IPS-NIHi11 (cell line): ENCODE measurements at regions not wholly inside any gene's neighbourhood (a gene's known extent, or its start where the extent isn't known, plus 50 kb on each side); places are given as distances from the start of the nearest gene placed in this dataset.
"Not testable (repeated sequence)": the region's sequence is repeated elsewhere in the genome, so short reads cannot be mapped to it uniquely, and the experiment has no call there.

Experiments
- DNase-seq: peaks from one replicate; pipeline ENCODE4 v3.0.0; 2012; ENCODE audit warnings: mixed read lengths, low spot score

DNA sequence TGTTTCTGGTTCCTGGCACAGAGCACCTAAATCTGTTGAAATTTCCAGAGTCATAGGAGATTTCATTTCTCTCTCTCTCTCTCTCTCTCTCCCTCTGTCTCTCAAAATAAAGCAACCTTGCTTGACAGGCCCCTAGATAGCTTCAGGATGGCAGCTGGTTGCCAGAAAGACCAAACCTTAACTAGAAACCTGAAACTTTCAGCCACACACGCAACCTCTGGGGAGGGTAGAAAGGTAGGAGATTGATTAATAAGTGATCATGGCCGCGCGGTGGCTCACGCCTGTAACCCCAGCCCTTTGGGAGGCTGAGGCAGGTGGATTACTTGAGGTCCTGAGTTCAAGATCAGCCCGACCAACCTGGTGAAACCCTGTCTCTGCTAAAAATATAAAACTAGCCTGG is 1885.4 kb upstream of the CELF4 start:
- DNase-seq = no peak

- DNase-seq = no peak
Observed at GRCh38 chr18:39449566-39449965, 1884.0 kb upstream of the CELF4 start.

- no peak for DNase-seq
Observed at GRCh38 chr18:39448942-39449341, 1883.3 kb upstream of the CELF4 start.

DNA sequence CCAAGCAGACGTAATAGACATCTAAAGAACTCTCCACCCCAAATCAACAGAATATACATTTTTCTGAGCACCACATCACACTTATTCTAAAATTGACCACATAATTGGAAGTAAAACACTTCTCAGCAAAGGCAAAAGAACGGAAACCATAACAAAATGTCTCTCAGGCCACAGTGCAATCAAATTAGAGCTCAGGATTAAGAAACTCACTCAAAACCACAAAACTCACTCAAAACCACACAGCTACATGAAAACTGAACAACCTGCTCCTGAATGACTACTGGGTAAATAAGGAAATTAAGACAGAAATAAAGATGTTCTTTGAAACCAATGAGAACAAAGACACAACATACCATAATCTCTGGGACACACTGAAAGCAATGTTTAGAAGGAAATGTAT is 1879.4 kb upstream of the CELF4 start:
- DNase-seq = not testable (repeated sequence)

- no peak for DNase-seq
Observed at GRCh38 chr18:39441648-39442047, 1876.0 kb upstream of the CELF4 start.

GRCh38 chr18:39435996-39436395 is 1870.4 kb upstream of the CELF4 start:
- no peak for DNase-seq

DNA sequence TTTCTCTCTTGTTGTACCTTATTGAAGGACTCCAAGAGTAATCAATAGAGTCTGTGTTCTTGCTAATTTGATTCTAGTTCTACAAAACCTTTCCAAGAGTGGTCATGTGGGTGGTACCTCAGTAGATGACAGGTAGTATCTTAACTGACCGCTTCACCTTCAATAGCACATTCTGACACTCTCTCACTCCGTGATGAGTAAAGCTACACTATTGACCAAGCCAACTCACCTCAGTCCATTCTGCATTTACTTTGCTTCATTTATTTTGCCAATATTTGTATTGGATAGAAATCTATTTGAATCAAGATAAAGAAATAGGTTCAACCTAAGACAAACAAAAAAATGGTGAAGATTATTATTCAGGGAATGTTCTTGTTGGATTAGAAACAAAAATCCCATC is 1869.6 kb upstream of the CELF4 start:
- DNase-seq = no peak

DNA sequence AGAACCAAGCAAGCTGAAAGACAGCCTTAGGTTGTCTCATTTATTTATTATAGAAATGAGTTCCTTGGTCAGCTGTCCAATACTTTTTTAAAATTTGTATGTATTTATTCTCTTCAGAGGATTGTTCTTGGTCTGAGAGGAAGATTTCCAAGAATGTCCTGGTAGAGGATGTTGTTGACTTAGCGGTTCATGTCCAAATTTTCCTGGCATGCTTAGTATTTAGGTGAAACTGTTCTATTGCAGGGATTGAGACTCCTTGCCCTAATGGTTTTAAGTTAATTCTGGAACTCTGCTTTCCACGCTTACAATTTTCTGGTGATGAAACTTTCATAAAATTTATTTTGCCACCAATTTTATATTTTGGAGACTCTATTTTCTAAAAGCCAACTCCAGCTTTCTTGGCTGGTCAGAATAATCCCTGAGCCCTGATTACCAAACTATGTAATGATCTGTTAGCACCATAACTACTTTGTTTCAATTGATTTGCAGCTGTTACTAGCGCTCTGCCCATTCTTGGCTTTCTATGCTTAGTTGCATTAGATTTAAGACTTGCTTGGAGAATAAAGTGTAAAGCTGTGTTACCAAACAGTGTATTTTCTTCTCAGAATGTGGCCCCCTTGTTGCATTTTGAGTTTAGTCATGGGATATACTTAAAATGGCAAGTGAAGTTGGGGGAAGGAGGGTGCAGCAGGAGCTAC is 1868.8 kb upstream of the CELF4 start:
- no peak for DNase-seq

DNA sequence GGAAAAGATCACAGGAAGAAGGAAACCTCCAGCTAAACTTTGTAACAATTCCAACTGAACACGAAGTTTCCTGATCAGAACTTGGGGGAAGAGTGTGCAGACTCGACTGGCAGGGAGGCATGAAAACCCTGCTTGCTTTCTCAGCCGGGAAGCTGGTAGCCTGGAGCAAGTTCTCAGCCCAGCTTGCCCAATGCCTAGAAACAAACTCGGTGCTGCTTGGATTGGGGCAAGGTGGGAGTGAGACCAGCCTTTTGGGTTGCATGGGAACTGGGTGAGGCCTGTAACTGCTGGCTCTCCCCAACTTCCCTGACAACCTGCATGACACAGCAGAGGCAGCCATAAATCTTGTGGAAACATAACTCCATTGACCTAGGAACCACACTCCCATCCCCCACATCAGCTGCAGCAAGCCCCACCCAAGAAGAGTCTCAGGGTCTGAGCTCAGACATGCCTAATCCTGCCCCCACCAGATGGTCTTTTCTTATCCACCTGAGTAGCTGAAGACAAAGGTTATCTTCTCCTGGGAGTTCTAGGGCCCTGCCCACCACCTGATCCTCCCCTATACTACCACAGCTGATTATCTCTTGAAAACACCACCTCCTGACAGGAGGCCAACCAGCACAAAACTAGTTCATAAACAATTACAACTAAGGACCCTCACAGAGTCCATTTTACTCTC is 1859.7 kb upstream of the CELF4 start:
- DNase-seq = no peak

DNA sequence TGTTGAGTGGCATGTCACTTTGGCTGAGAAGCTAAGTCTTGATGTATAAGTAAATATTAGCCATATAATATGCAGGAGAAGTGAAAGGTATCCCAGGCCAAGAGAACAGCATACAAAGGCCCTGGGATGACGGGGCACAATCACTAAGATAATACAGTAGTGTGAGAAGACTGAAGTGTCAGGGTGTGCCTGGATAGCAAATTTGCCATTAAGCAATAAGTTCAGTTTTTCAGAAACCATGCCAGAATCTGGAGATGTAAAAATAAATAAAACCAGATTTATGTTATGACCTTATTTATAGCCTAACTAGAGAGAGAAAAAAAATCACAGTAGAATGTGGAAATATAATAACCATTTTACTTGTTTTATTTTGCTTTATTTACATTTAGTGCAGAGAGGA is 1858.7 kb upstream of the CELF4 start:
- no peak for DNase-seq

DNA sequence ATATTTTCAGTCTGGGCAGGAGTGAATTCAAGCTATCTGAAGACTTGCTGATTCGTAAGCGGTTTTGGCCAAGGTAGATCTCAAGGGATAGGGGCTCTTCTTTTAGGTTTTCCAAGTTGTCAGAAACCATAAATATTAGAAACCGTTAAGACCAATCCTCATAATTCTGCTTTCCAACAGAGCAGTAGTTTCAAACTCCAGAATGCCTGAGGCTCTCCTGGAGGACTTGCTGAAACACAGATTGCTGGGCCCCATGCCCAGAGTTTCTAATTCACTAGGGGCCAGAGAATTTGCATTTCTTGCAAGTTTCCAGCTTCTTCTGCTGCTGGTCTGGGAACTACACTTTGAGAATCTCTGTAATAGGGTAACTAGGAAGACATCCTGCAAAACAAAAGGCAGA is 1855.7 kb upstream of the CELF4 start:
- no peak for DNase-seq

- DNase-seq = no peak
Observed at GRCh38 chr18:39419315-39419714, 1853.7 kb upstream of the CELF4 start.

- no peak for DNase-seq
Observed at GRCh38 chr18:39415471-39415870, 1849.9 kb upstream of the CELF4 start.

DNA sequence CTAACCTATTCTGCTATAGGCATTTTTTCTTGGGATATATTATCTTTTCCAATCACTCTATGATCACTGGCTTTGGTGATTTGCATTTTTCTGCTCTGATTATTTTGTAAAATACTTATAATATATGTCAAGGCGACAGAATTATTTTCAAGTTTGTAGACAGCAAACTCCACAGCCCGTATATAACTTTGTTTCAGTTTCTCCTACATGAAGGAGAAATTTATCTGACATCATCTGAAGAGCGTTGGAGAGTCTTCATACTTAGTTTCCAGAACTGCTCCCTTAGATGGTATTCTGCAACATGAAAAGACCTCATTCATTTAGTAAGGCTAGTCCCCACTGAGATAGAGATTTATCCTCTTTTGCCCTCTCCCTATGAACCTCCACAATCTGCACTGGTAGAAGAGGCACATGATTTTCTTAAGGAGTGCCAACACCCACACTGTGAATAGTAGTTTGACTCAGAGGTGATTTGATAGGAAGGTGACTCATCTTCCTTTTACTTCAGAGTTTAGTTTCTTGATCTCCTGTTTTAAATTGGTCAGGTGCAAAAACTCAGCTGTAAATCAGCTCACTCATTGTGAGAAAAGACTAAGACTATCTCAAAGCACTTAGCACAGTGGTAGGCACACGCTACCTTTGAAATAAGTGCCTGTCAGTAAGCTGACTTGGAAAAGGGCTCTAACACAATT is 1848.6 kb upstream of the CELF4 start:
- DNase-seq = no peak

DNA sequence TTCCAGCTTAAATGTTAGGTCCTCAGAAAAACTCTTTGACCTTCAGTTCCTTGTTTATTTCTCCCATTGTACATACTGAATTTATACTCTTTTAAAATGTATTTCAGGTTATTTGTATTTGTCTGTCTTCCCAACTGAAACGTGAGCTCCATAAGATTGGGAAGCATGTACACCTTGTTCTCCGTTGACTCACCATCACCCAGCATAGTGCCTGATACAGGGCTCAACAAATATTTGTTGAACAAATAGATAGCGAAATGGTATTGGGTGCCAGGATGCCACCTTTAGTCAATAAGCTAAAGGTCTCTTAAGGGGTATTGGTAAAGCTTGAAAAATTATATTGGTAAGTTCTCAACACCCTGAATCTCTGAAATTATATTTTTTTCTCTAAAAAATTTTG is 1841.3 kb upstream of the CELF4 start:
- DNase-seq = no peak

- DNase-seq = no peak
Observed at GRCh38 chr18:39403121-39403520, 1837.5 kb upstream of the CELF4 start.

DNA sequence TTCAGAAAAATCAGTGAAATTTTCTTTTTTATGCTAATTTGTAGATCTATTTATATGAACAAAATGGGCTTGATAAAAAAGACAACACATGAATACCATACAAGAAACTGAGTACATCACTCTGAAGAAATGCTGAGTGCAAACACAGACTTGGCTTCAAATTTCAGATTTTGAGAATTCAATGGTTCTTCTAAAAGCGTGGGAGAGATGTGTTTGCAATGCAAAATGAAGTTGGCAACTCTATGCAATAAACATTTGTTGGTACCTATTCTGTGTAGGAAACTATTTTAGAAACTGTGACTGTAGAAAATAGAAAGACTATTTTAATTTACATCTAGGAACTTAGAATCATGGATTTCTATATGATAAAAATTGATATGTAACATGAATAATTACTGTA is 1834.1 kb upstream of the CELF4 start:
- no peak for DNase-seq

DNA sequence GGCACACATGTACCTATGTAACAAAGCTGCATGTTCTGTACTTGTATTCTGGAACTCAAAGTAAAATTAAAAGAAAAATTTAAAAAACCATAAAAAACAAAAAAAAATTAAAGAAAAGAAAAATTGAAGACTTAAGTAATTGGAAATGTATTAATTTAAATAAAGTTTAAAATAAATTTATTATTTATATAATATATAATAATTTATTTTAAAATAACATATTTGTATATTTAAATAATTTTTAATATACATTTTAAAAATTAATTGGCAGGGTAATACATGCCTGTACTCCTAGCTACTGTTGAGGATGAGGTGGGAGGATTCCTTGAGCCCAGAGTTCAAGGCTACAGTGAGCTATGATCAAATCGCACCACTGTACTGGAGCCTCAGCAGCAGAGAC is 1830.6 kb upstream of the CELF4 start:
- DNase-seq = no peak

DNA sequence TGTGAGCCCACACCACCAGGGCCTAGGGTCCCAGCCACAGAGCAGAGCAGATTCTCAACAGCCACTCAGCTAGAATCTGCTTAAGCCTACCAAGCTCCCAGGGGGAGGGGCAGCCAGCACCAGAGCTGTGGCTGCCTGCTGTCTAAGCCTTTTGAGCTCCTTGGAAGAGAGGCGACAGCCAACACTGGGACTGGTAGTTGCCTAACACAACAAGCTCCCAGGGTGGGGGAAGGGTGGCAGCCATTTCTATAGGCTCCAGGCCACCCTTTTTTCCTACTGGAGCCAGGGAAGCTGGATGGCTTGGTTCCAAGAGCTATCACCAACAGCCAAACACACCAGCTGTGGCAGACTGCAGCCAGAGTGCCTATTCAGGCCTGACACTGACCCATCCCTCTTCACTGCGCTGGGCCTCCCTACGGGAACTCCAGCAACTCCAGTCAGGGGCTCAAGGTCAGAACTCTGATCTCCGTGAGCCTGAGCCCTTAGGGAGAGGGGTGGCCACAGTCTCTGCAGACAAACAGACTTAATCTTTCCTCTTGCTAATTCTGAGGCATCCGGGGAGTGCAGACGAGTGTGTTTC is 1824.3 kb upstream of the CELF4 start:
- peak; percentile 13 for DNase-seq

- DNase-seq = no peak
Observed at GRCh38 chr18:39380866-39381265, 1815.3 kb upstream of the CELF4 start.

DNA sequence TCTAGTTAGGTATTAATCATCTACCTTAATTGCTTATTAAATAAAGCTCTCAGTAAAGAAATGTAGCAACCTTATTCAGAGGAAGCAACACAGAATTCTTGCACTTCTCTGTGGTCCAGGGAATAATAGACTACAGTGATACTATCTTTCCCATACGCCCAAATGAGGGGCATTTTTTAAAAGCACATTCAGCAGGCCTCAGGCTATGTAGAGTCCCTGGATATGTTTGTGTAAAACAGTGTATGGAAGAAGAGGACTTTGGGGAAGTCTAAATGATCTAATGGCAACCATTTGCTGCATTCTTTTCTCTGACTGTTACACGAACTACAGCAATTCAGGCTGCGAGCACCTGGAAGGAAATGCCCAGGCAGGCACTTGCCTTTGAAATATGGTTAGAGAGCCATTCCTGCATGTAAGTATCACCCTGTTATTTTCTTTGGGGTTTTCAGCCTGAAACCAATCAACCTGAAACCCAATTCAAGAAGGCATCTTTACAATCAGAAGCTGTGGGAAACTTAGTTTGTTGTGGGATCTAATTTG is 1814.7 kb upstream of the CELF4 start:
- DNase-seq = no peak

DNA sequence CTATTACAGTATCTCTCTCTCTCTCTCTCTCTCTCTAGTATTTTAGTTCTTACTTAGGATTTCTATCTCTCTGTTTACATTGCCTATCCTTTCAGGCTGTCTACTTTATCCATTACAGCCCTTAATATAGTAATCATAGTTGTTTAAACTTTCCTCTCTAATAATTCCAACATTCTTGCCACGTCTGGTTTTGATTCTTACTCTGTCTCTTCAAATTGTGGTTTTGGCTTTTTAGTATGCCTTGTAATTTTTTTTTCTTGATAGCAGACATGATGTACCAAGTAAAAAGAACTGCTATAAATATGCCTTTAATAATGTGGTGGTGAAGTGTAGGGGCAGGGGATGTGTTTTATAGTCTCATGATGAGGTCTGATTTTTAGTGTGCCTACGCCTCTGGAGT is 1809.5 kb upstream of the CELF4 start:
- DNase-seq = no peak

- no peak for DNase-seq
Observed at GRCh38 chr18:39371996-39372395, 1806.4 kb upstream of the CELF4 start.
